ENCODE measurements at regions not wholly inside any gene's neighbourhood (a gene's known extent, or its start where the extent isn't known, plus 50 kb on each side); places are given as distances from the start of the nearest gene placed in this dataset.

DNA sequence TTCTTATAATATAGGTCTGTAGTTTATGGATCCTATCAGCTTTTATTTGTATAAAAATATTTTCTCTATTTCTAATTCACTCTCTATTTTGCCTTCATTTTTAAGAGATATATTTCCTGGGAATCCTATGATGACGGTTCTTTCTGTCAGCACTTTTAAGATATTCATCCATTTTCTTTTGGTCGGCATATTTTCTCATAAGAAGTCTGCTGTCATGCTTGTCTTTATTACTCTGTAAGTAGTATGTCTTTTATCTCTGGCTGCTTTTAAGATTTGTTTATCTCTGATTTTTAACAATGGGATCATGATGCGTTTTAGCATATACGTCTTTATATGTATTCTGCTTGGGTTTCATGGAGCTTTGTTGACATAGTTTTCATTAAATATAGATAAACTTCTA lies 175.5 kb downstream of the SNX19 start:
- no peak overlapping the region for H3K4me2 ChIP-seq (ENCODE audit: insufficient read depth, low read length)
- no peak overlapping the region for H3K27ac ChIP-seq (ENCODE audit: low read length)
- H3K36me3 ChIP-seq (ENCODE audit: insufficient read depth, low read length) = no peaks in the 10 kb centered on the region
- H3K79me2 ChIP-seq (ENCODE audit: insufficient read depth, low read length) = no peaks in the 10 kb centered on the region
- H3K9ac ChIP-seq (ENCODE audit: low read depth, low read length) = no peak overlapping the region
- TF ChIP-seq, protein P1, sequence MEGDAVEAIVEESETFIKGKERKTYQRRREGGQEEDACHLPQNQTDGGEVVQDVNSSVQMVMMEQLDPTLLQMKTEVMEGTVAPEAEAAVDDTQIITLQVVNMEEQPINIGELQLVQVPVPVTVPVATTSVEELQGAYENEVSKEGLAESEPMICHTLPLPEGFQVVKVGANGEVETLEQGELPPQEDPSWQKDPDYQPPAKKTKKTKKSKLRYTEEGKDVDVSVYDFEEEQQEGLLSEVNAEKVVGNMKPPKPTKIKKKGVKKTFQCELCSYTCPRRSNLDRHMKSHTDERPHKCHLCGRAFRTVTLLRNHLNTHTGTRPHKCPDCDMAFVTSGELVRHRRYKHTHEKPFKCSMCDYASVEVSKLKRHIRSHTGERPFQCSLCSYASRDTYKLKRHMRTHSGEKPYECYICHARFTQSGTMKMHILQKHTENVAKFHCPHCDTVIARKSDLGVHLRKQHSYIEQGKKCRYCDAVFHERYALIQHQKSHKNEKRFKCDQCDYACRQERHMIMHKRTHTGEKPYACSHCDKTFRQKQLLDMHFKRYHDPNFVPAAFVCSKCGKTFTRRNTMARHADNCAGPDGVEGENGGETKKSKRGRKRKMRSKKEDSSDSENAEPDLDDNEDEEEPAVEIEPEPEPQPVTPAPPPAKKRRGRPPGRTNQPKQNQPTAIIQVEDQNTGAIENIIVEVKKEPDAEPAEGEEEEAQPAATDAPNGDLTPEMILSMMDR (IDR thresholded peaks at IDR 0.05; ENCODE audit: borderline replicate concordance, extremely low read depth, low read length, poor library complexity, severe bottlenecking) = no peak
- TF ChIP-seq EZH2 (IDR thresholded peaks at IDR 0.05; ENCODE audit: borderline replicate concordance, low read depth, low read length, severe bottlenecking) = no peak
- H3K9me3 ChIP-seq (ENCODE audit: insufficient read depth, low read length, severe bottlenecking) = no peaks in the 10 kb centered on the region
- H2AFZ ChIP-seq (ENCODE audit: low read depth, low read length) = no peak overlapping the region
- ATAC-seq (ENCODE audit: insufficient read depth, low read depth) (no peak), DNase-seq (no peak)
- no peaks in the 10 kb centered on the region for H3K27me3 ChIP-seq (ENCODE audit: insufficient read depth, low read length, poor library complexity)
- H3K4me3 ChIP-seq (ENCODE audit: low read depth in 1 of 2, low read length in 2 of 2) = no peak overlapping the region
- H3K4me1 ChIP-seq (ENCODE audit: insufficient read depth, low read length) = no peaks in the 10 kb centered on the region
- H4K20me1 ChIP-seq (ENCODE audit: insufficient read depth, low read length) = no peaks in the 10 kb centered on the region

DNA sequence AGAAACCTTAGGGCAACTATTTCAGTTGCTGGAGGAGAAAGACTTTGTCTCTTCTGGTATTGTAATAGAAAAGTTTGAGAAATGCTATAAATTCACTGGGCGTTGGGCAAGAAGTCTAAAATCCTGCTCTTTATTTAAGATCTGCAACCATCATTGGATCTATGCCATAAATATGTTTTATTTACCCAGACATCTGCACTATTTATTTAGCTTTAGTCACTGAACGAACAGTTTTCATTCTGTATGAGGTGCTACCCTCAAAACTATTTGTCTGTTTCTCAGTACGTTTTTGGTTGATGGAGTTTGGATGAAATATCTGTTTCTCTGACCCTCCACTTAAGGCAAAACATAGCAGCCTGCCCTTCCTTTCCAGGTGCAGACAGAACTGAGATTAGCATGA lies 171.5 kb downstream of the SNX19 start:
- Histone ChIP-seq H3K9ac (ENCODE audit: low read depth, low read length) (no peak overlapping the region), H3K4me1 (ENCODE audit: insufficient read depth, low read length) (no peaks in the 10 kb centered on the region), H3K4me2 (ENCODE audit: insufficient read depth, low read length) (no peak overlapping the region), H4K20me1 (ENCODE audit: insufficient read depth, low read length) (no peaks in the 10 kb centered on the region), H3K79me2 (ENCODE audit: insufficient read depth, low read length) (no peaks in the 10 kb centered on the region), H3K36me3 (ENCODE audit: insufficient read depth, low read length) (no peaks in the 10 kb centered on the region), H3K4me3 (ENCODE audit: low read depth in 1 of 2, low read length in 2 of 2) (no peak overlapping the region), H2AFZ (ENCODE audit: low read depth, low read length) (no peak overlapping the region), H3K27ac (ENCODE audit: low read length) (no peak overlapping the region), H3K27me3 (ENCODE audit: insufficient read depth, low read length, poor library complexity) (no peaks in the 10 kb centered on the region), H3K9me3 (ENCODE audit: insufficient read depth, low read length, severe bottlenecking) (no peaks in the 10 kb centered on the region)
- TF ChIP-seq, protein P1 (IDR thresholded peaks at IDR 0.05; ENCODE audit: borderline replicate concordance, extremely low read depth, low read length, poor library complexity, severe bottlenecking) = no peak
- no peak for TF ChIP-seq EZH2 (IDR thresholded peaks at IDR 0.05; ENCODE audit: borderline replicate concordance, low read depth, low read length, severe bottlenecking)
- DNase-seq = no peak
- ATAC-seq (ENCODE audit: insufficient read depth, low read depth) = no peak

DNA sequence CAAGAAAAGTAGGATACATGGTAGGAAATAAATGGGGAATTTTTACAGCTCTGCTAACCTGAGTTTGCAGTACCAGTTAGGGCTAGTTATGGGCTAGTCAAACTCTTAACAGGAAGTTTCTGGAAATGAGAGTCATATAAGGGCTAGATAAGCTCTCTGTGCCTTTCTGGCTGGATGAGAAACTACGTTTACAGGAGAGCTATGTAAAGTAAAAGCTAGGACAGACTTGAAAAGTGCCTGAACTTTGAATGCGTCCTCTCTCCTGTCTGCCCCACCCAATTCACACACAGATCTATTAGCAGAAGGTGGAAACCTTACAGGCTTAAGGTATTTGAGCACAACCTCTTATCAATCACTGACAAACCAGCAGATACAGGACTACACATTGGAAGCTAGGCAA lies 167.1 kb downstream of the SNX19 start:
- no peak overlapping the region for H3K4me2 ChIP-seq (ENCODE audit: insufficient read depth, low read length)
- H3K9ac ChIP-seq (ENCODE audit: low read depth, low read length) = no peak overlapping the region
- ATAC-seq (ENCODE audit: insufficient read depth, low read depth) (no peak), DNase-seq (no peak)
- no peaks in the 10 kb centered on the region for H4K20me1 ChIP-seq (ENCODE audit: insufficient read depth, low read length)
- no peaks in the 10 kb centered on the region for H3K79me2 ChIP-seq (ENCODE audit: insufficient read depth, low read length)
- H3K36me3 ChIP-seq (ENCODE audit: insufficient read depth, low read length) = no peaks in the 10 kb centered on the region
- H3K27me3 ChIP-seq (ENCODE audit: insufficient read depth, low read length, poor library complexity) = no peaks in the 10 kb centered on the region
- no peaks in the 10 kb centered on the region for H3K9me3 ChIP-seq (ENCODE audit: insufficient read depth, low read length, severe bottlenecking)
- TF ChIP-seq EZH2 (IDR thresholded peaks at IDR 0.05; ENCODE audit: borderline replicate concordance, low read depth, low read length, severe bottlenecking) = no peak
- TF ChIP-seq, protein P1 (IDR thresholded peaks at IDR 0.05; ENCODE audit: borderline replicate concordance, extremely low read depth, low read length, poor library complexity, severe bottlenecking) = no peak
- no peak overlapping the region for H2AFZ ChIP-seq (ENCODE audit: low read depth, low read length)
- no peaks in the 10 kb centered on the region for H3K4me1 ChIP-seq (ENCODE audit: insufficient read depth, low read length)
- no peak overlapping the region for H3K27ac ChIP-seq (ENCODE audit: low read length)
- no peak overlapping the region for H3K4me3 ChIP-seq (ENCODE audit: low read depth in 1 of 2, low read length in 2 of 2)
